ENCODE measurements at regions not wholly inside any gene's neighbourhood (a gene's known extent, or its start where the extent isn't known, plus 50 kb on each side); places are given as distances from the start of the nearest gene placed in this dataset.

- Histone ChIP-seq H3K56ac (ENCODE audit: insufficient read length, low read depth, low read length) (no peak overlapping the region), H2BK20ac (ENCODE audit: low read depth, low read length, poor library complexity, severe bottlenecking) (no peak overlapping the region), H3K4me2 (ENCODE audit: insufficient read depth, insufficient read length, low read length) (no peak overlapping the region), H4K20me1 (ENCODE audit: control insufficient read depth, insufficient read depth, insufficient read length) (no peaks in the 10 kb centered on the region), H3K4me1 (ENCODE audit: insufficient read depth, low read length) (no peaks in the 10 kb centered on the region), H3K9me3 (ENCODE audit: control insufficient read depth, low read depth, low read length) (no peaks in the 10 kb centered on the region), H3K4ac (ENCODE audit: low read depth, low read length) (no peak overlapping the region), H3K27me3 (ENCODE audit: insufficient read depth, low read length) (no peaks in the 10 kb centered on the region), H3K9ac (ENCODE audit: extremely low read depth, insufficient read length, low read length) (no peak overlapping the region), H2AFZ (ENCODE audit: low read length) (no peak overlapping the region), H3K79me2 (ENCODE audit: insufficient read depth, low read length) (no peaks in the 10 kb centered on the region), H3K14ac (ENCODE audit: insufficient read depth, low read length) (no peak overlapping the region), H3K23ac (ENCODE audit: insufficient read length, low read depth, low read length) (no peak overlapping the region), H3K27ac (ENCODE audit: insufficient read length, low read depth, low read length) (no peak overlapping the region), H3K18ac (ENCODE audit: insufficient read length, low read depth, low read length) (no peak overlapping the region), H4K8ac (replicated peaks; ENCODE audit: insufficient read length, low read depth, low read length) (no peak overlapping the region), H4K91ac (ENCODE audit: insufficient read length, low read depth, low read length) (no peak overlapping the region), H4K5ac (ENCODE audit: insufficient read length, low read depth, low read length) (no peak overlapping the region), H2BK120ac (ENCODE audit: low read depth, low read length, poor library complexity, severe bottlenecking) (no peak overlapping the region), H2BK5ac (ENCODE audit: insufficient read length, low read length) (no peak overlapping the region), H2BK15ac (ENCODE audit: low read depth, low read length) (no peak overlapping the region), H3K23me2 (ENCODE audit: insufficient read length, low read depth, low read length, poor library complexity, severe bottlenecking) (no peaks in the 10 kb centered on the region), H2AK5ac (ENCODE audit: insufficient read length, low read length) (no peak overlapping the region), H3K79me1 (ENCODE audit: insufficient read depth, low read depth, low read length, poor library complexity, severe bottlenecking) (no peaks in the 10 kb centered on the region), H2BK12ac (ENCODE audit: insufficient read length, low read depth, low read length) (no peak overlapping the region), H3T11ph (ENCODE audit: low read length) (no peak overlapping the region)
- Mint-ChIP-seq H3K27me3 (ENCODE audit: low read depth) (no peaks in the 10 kb centered on the region; the same call in 1 of the 2 replicates), H3K27ac (no peak overlapping the region), H3K4me1 (peaks cover 2 to 3% of the 10 kb centered on the region in 2 experiments), H3K36me3 (ENCODE audit: insufficient read depth in 1 of 3, low read depth in 3 of 3) (no peaks in the 10 kb centered on the region), H3K4me3 (no peak overlapping the region), H3K9me3 (peaks cover 3 to 4% of the 10 kb centered on the region in 2 experiments; a peak in 1 of 5 replicates)
- no CpG with 5 or more reads among the region's 4 CpGs for WGBS (ENCODE audit: extremely low coverage, insufficient read length, low lambda C conversion rate)
- no peak for DNase-seq
- no peak for TF ChIP-seq CTCF (conservative IDR thresholded peaks at IDR 0.05)
Measured at GRCh38 chr13:70385852-70386251, 277.6 kb upstream of the KLHL1 start.
